HUES6 (cell line): ENCODE measurements at regions not wholly inside any gene's neighbourhood (a gene's known extent, or its start where the extent isn't known, plus 50 kb on each side); places are given as distances from the start of the nearest gene placed in this dataset.
"Not testable (repeated sequence)": the region's sequence is repeated elsewhere in the genome, so short reads cannot be mapped to it uniquely, and the experiment has no call there.

Experiments
- H3K27ac ChIP-seq: 2 replicates; pipeline ENCODE4 v1.7.0; 2013; ENCODE audit warnings: low read depth, mild to moderate bottlenecking, low read length, inconsistent platforms
- H3K27me3 ChIP-seq: 2 replicates; pipeline ENCODE4 v1.6.1; 2013; ENCODE audit warnings: low read length; ENCODE audit not compliant: control insufficient read depth, insufficient read depth
- H3K36me3 ChIP-seq: 2 replicates; pipeline ENCODE4 v1.6.1; 2013; ENCODE audit warnings: low read length; ENCODE audit not compliant: control insufficient read depth, insufficient read depth
- H3K4me1 ChIP-seq: 2 replicates; pipeline ENCODE4 v1.6.1; 2013; ENCODE audit warnings: low read length; ENCODE audit not compliant: control insufficient read depth, insufficient read depth
- H3K4me3 ChIP-seq: 2 replicates; pipeline ENCODE4 v1.5.1; 2013; ENCODE audit warnings: low read depth, low read length
- H3K9ac ChIP-seq: one replicate; pipeline ENCODE4 v1.6.1; 2013; ENCODE audit warnings: mild to moderate bottlenecking, low read length
- H3K9me3 ChIP-seq: 2 replicates; pipeline ENCODE4 v1.6.1; 2013; ENCODE audit warnings: low read depth, low read length; ENCODE audit not compliant: control insufficient read depth, insufficient read depth

DNA sequence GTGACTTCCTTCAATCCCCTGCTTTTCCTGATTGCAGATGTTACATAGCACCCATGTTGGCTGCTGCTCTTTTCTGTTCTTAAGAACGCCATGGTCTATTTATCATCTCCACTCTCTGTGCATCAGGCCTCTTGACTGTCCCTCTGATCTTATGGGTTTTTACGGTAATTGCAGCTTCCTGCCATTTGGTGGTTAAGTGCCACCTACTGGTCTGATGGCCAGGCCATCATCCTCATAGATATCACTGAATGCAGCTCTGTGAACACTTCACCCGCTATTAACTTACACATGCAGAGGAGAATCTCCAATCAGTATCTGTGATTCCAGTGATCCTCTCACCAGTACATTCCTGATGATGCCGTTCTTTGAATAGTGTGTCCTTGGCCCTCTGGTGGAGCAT lies 382.4 kb downstream of the TRAM1L1 start:
- no peaks in the 10 kb centered on the region for H3K36me3 ChIP-seq
- H3K4me3 ChIP-seq = no peak overlapping the region
- no peaks in the 10 kb centered on the region for H3K9me3 ChIP-seq
- no peak overlapping the region for H3K27ac ChIP-seq
- H3K9ac ChIP-seq = no peak overlapping the region
- H3K4me1 ChIP-seq = no peaks in the 10 kb centered on the region
- no peaks in the 10 kb centered on the region for H3K27me3 ChIP-seq

DNA sequence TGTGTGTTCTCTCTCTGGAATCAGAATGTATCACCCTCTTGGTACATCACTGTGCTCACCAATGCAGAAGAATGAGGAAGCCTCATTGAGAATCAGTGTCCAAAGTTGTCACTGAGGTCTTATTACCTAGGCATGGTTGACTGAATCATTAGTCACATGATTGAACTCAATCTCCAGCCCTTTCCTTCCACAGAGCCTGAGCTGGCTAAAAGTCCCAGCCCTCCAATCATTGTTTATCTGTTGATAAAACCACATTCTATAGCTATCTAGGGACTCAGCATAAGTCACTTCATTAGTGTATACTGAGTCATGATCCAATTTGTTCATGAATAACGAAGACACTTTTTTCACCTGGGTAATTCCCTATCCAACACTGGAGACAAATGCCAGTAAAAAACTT lies 396.8 kb downstream of the TRAM1L1 start:
- Histone ChIP-seq H3K27ac (no peak overlapping the region), H3K4me1 (no peaks in the 10 kb centered on the region), H3K27me3 (no peaks in the 10 kb centered on the region), H3K36me3 (no peaks in the 10 kb centered on the region), H3K9ac (no peak overlapping the region), H3K4me3 (no peak overlapping the region), H3K9me3 (no peaks in the 10 kb centered on the region)

DNA sequence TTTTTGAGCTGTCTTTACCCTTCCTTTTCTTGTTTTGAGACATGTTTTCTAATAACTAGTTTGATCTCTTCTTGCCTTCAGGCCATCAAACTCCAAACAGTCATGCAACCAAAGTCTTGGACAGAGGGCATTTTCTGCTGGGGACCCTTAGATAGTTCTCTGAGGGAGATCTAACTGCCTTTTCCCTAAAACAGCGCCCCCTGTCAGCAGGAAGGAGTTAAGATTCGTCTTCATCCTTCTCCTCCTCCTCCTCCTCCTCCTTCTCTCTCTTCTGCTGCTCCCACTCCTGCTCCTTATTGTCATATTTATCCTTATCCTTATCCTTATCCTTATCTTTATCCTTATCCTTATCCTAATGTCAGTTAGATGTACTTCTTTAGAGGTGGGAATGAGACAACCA lies 417.2 kb downstream of the TRAM1L1 start:
- no peak overlapping the region for H3K9ac ChIP-seq
- no peaks in the 10 kb centered on the region for H3K36me3 ChIP-seq
- H3K9me3 ChIP-seq = peaks cover 7% of the 10 kb centered on the region; the same call in 1 of the 2 replicates
- no peaks in the 10 kb centered on the region for H3K4me1 ChIP-seq
- H3K4me3 ChIP-seq = no peak overlapping the region
- no peak overlapping the region for H3K27ac ChIP-seq
- H3K27me3 ChIP-seq = no peaks in the 10 kb centered on the region

DNA sequence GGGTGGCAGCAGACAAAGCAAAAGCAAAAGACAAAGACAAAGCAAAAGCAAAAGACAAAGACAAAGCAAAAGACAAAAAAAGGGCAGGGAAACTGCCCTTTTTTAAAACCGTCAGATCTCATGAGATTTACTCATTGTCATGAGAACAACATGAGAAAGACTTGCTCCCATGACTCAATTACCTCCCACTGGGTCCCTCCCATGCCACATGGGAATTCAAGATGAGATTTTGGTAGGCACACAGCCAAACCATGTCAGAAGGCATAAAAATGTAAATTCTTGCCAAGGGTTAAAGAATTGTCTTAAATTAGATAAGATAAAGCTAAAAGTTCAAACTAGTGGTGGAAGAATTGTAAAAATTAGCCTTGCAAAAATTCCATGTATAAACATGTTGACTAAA lies 419.7 kb downstream of the TRAM1L1 start:
- peaks cover 7% of the 10 kb centered on the region; the same call in 1 of the 2 replicates for H3K9me3 ChIP-seq
- H3K4me1 ChIP-seq = no peaks in the 10 kb centered on the region
- H3K36me3 ChIP-seq = no peaks in the 10 kb centered on the region

DNA sequence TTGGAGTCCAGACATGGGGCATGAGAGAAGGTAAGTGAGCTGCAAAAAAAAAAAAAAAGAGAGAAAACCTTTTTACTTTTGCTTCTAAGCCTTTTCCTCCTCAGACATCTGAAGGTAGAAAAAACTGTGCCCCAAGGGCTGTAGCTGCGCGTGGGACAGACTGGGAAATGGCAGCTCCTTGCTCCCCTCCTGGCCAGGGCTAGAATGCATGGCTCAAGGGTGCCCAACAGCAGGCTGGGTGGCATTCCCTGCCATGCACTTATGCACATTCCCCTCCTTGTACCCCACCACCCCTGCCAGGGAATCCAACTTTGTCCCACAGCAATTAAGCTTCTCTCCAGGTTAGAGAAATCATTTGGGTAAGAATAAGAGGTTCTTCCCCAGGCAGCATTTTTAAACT lies 421.2 kb downstream of the TRAM1L1 start:
- Histone ChIP-seq H3K9me3 (peaks cover 12% of the 10 kb centered on the region; the same call in 1 of the 2 replicates), H3K4me3 (no peak overlapping the region), H3K4me1 (no peaks in the 10 kb centered on the region), H3K9ac (no peak overlapping the region), H3K36me3 (no peaks in the 10 kb centered on the region), H3K27me3 (no peaks in the 10 kb centered on the region), H3K27ac (no peak overlapping the region)

More for the DNA sequence above, 419.7 kb downstream of the TRAM1L1 start:
- H3K27me3 ChIP-seq = no peaks in the 10 kb centered on the region
- no peak overlapping the region for H3K9ac ChIP-seq
- H3K4me3 ChIP-seq = no peak overlapping the region
- H3K27ac ChIP-seq = no peak overlapping the region

DNA sequence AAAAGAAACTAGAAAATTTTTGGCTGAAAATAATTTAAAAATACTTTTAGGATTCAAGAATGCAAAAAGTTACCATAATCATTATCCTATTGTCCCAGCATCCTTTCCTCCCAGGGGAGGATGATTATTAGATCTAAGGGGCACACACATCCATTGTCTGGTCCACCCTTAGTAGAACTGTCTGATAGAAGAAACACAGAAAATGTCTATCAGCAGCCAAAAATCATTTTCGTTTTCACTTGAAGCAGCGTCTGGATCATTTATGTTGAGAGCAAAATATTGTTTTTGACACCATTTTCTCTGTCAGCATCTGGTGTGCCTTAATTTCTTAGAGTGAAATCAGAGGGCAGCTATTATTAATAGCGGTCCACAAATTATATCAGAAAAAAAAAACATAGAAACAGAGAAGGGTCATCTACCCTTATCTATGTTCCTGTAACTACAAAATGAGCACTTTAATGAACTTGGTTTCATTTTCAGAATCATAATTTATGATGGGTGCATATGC lies 446.3 kb downstream of the TRAM1L1 start:
- no peak overlapping the region for H3K9ac ChIP-seq
- no peak overlapping the region for H3K4me3 ChIP-seq
- H3K36me3 ChIP-seq = no peaks in the 10 kb centered on the region

DNA sequence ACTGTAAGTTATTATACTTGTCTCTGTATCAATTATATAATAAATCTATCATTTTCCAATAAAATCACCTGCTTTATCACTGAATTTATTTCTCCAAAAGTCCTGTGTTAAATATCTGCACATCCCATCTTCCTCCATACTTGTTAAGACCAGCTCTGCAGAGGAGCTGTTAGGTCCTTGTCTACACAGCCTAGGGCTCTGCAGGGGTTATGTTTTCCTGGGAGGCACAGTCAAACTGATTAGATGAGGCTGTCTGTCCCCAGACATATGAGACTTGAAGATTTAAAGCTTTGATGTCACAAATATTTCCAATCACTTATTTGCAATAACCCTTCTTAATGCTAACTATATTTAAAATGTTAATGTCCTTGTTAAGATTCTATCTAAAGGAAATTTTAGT lies 446.8 kb downstream of the TRAM1L1 start:
- H3K9me3 ChIP-seq = no peaks in the 10 kb centered on the region
- no peak overlapping the region for H3K9ac ChIP-seq
- no peaks in the 10 kb centered on the region for H3K36me3 ChIP-seq
- H3K27me3 ChIP-seq = no peaks in the 10 kb centered on the region
- no peak overlapping the region for H3K4me3 ChIP-seq
- H3K27ac ChIP-seq = no peak overlapping the region
- H3K4me1 ChIP-seq = no peaks in the 10 kb centered on the region

More for the DNA sequence above, 446.3 kb downstream of the TRAM1L1 start:
- Histone ChIP-seq H3K4me1 (no peaks in the 10 kb centered on the region), H3K27ac (no peak overlapping the region), H3K27me3 (no peaks in the 10 kb centered on the region), H3K9me3 (no peaks in the 10 kb centered on the region)

DNA sequence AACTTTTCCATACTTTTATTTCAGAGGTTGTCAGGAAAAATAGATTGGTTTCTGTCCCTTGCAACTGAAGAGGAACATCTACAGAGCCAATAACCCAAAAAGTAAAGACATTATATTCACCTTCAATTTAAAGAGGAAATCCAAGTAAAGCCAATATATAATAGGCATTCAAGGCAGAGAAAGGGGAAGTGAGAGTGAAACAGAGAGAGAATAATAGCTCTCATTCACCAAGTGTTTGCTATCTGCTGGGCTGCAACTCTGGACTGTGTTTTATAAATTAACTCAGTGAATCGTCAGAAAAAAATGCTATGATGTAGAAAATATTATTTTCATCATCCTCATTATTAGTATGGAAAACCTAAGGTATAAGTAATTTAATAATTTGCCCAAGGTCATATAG lies 448.5 kb downstream of the TRAM1L1 start:
- Histone ChIP-seq H3K9ac (no peak overlapping the region), H3K27me3 (no peaks in the 10 kb centered on the region), H3K4me1 (no peaks in the 10 kb centered on the region), H3K27ac (no peak overlapping the region), H3K4me3 (no peak overlapping the region), H3K36me3 (no peaks in the 10 kb centered on the region), H3K9me3 (no peaks in the 10 kb centered on the region)

DNA sequence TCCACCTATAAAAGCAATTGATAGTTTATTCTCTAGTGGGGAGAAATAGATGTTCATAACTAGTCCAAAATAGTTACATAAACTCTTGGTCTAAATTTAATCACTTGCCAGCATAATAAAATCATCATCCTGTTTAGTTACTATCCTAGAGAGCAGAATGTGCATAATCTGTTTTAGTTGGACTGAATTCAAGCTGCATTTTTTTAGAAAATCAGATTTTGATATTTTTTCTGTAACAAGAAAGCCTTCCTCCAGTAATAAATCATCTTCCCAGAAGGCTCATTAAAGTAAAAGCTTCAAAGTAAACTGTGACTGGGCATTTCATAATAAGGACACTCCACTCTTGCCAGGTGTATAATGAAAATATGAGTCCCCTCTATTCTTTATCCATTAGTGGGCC lies 453.1 kb downstream of the TRAM1L1 start:
- no peaks in the 10 kb centered on the region for H3K9me3 ChIP-seq
- H3K4me1 ChIP-seq = 0 out of 2 replicates have a peak, but pooled peaks cover 8% of the 10 kb centered on the region
- H3K36me3 ChIP-seq = no peaks in the 10 kb centered on the region
- no peak overlapping the region for H3K4me3 ChIP-seq
- no peaks in the 10 kb centered on the region for H3K27me3 ChIP-seq
- H3K27ac ChIP-seq = no peak overlapping the region
- no peak overlapping the region for H3K9ac ChIP-seq

DNA sequence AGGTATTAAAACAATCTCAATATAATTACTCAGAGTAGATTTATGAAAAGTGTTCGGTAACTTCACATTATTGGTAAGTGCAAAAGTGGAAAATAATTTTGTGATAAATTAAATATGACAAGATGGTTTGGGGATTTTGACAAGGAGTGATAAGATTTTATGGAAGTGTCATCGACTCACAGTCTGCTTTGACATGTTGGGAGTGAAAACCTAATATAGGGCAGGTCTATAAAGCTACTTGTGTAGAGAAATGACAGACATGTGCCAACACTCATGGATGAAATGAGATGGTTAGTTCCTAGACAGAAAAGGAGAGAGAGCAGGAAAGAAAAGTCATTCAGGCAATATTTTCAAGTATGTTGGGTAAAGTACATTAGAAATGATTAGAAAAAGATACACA lies 456.8 kb downstream of the TRAM1L1 start:
- no peak overlapping the region for H3K27ac ChIP-seq
- no peaks in the 10 kb centered on the region for H3K9me3 ChIP-seq
- H3K9ac ChIP-seq = no peak overlapping the region
- H3K27me3 ChIP-seq = no peaks in the 10 kb centered on the region
- no peaks in the 10 kb centered on the region for H3K36me3 ChIP-seq
- no peak overlapping the region for H3K4me3 ChIP-seq
- 0 out of 2 replicates have a peak, but pooled peaks cover 8% of the 10 kb centered on the region for H3K4me1 ChIP-seq

DNA sequence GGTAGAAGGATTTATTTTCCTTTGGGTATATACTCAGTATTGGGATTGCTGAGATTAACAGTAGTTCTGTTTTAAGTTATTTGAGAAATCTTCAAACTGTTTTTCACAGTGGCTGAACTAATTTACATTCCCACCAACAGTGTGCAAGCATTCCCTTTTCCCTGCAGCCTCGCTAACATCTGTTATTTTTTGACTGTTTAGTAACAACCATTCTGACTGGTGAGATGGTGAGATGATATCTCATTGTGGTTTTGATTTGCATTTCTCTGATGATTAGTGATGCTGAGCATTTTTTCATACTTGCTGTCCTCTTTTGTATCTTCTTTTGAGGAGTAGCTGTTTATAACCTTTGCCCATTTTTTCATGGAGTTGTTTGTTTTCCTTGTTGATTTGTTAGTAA lies 457.8 kb downstream of the TRAM1L1 start:
- Histone ChIP-seq H3K9me3 (no peaks in the 10 kb centered on the region), H3K4me3 (no peak overlapping the region), H3K4me1 (0 out of 2 replicates have a peak, but pooled peaks cover 8% of the 10 kb centered on the region), H3K36me3 (no peaks in the 10 kb centered on the region), H3K9ac (no peak overlapping the region), H3K27ac (no peak overlapping the region), H3K27me3 (no peaks in the 10 kb centered on the region)

DNA sequence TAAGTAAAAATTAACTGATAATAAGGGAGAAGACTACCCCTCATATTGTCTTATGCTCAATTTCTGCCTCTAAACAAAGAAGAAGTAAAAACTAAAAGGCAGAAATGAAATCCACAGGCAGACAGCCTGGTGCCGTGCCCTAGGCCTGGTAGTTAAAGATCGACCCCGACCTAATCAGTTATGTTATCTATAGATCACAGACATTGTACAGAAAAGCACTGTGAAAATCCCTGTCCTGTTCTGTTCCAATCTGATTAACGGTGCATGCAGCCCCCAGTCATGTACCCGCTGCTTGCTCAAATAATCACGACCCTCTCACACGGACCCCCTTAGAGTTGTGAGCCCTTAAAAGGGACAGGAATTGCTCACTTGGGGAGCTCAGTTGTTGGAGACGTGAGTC lies 465.9 kb downstream of the TRAM1L1 start:
- H3K9ac ChIP-seq, H3K4me1 ChIP-seq, H3K27me3 ChIP-seq, H3K9me3 ChIP-seq, H3K27ac ChIP-seq, H3K36me3 ChIP-seq, H3K4me3 ChIP-seq: not testable (repeated sequence)
